ENCODE measurements at regions not wholly inside any gene's neighbourhood (a gene's known extent, or its start where the extent isn't known, plus 50 kb on each side); places are given as distances from the start of the nearest gene placed in this dataset.

- no peak overlapping the region for H3K9ac ChIP-seq (ENCODE audit: control insufficient read depth, insufficient read depth, low read length)
- H2AFZ ChIP-seq (ENCODE audit: control insufficient read depth, low read depth, low read length): no peak overlapping the region
- H3K36me3 ChIP-seq (ENCODE audit: control insufficient read depth in 2 of 2, insufficient read depth in 2 of 2, low read length in 1 of 2): no peaks in the 10 kb centered on the region
- intact Hi-C loops (cut with micrococcal nuclease; ENCODE audit: unreplicated experiment) (no loop called here), in situ Hi-C loops (cut with MboI) (no loop called here)
- POLR2A ChIA-PET: no interaction called here
- H4K20me1 ChIP-seq (ENCODE audit: control insufficient read depth, insufficient read depth): no peaks in the 10 kb centered on the region
- SMC1A ChIA-PET (ENCODE audit: uncharacterized antibody, unreplicated experiment): no interaction called here
- no peaks in the 10 kb centered on the region for H3K4me1 ChIP-seq (ENCODE audit: control insufficient read depth, insufficient read depth, low read length)
- H3K9me3 ChIP-seq (replicated peaks; ENCODE audit: control insufficient read depth, insufficient read depth, low read length): no peaks in the 10 kb centered on the region
- DNase-seq (ENCODE audit: low read depth, low spot score) (no peak), ATAC-seq (no peak), FAIRE-seq (no peak)
- H3K79me2 ChIP-seq (ENCODE audit: control insufficient read depth, insufficient read depth, low read length): no peaks in the 10 kb centered on the region
- WGBS (ENCODE audit: insufficient coverage, insufficient replicate concordance, low lambda C conversion rate, missing lambda C conversion rate): 3% methylated on average over 1 of the region's 1 CpG
- H3K27ac ChIP-seq (ENCODE audit: control insufficient read depth, insufficient read depth): no peak overlapping the region
- RAD21 ChIA-PET (ENCODE audit: unreplicated experiment): no interaction called here
- CTCF ChIA-PET: interaction anchor here (1.1 kb wide), 1 partner anchor 87 kb away, joined by 3 read pairs; no protein-coding TSS in a partner anchor
- peaks cover 0 to 1% of the 10 kb centered on the region in 2 experiments; a peak in 2 of 4 replicates for H3K27me3 ChIP-seq (replicated peaks in 1 of 2; ENCODE audit: control insufficient read depth in 2 of 2, insufficient read depth in 2 of 2, low read length in 1 of 2)
- H3K4me3 ChIP-seq: no peak overlapping the region
- H3K4me2 ChIP-seq (ENCODE audit: control insufficient read depth, insufficient read depth): no peak overlapping the region
- TF ChIP-seq EGR1 (IDR thresholded peaks at IDR 0.05; ENCODE audit: borderline replicate concordance in 1 of 2, low read depth in 2 of 2, low read length in 2 of 2) (no peak), BCL11A (IDR thresholded peaks at IDR 0.05; ENCODE audit: low read depth, low read length) (no peak), WRNIP1 (IDR thresholded peaks at IDR 0.05; ENCODE audit: borderline replicate concordance, low read depth, low read length) (no peak), NFIC (IDR thresholded peaks at IDR 0.05; ENCODE audit: low read depth, low read length) (no peak), TCF7 (IDR thresholded peaks at IDR 0.05; ENCODE audit: borderline replicate concordance) (no peak), RAD51 (IDR thresholded peaks at IDR 0.05) (no peak), HDAC2 (IDR thresholded peaks at IDR 0.05) (no peak), CBFB (IDR thresholded peaks at IDR 0.05; ENCODE audit: low read depth) (no peak), TBL1XR1 (IDR thresholded peaks at IDR 0.05; ENCODE audit: low read depth, low read length) (no peak), POLR2AphosphoS5 (IDR thresholded peaks at IDR 0.05; ENCODE audit: low read length) (no peak), FOXM1 (IDR thresholded peaks at IDR 0.05; ENCODE audit: low read depth, low read length) (no peak), NFYA (IDR thresholded peaks at IDR 0.05; ENCODE audit: borderline replicate concordance, low read depth, low read length) (no peak), SMARCA5 (IDR thresholded peaks at IDR 0.05) (no peak), EP300 (IDR thresholded peaks at IDR 0.05; ENCODE audit: borderline replicate concordance in 1 of 2, control insufficient read depth in 1 of 2, low read depth in 2 of 2, low read length in 2 of 2) (no peak), NBN (IDR thresholded peaks at IDR 0.05) (no peak), MEF2A (IDR thresholded peaks at IDR 0.05; ENCODE audit: insufficient read depth, low read depth, low read length) (no peak), E2F4 (IDR thresholded peaks at IDR 0.05; ENCODE audit: low read depth, low read length) (no peak), CHD2 (IDR thresholded peaks at IDR 0.05; ENCODE audit: borderline replicate concordance, low read depth, low read length) (no peak), SRF (IDR thresholded peaks at IDR 0.05; ENCODE audit: low read depth in 2 of 2, low read length in 2 of 2) (no peak)
- TF ChIP-seq, protein P1, sequence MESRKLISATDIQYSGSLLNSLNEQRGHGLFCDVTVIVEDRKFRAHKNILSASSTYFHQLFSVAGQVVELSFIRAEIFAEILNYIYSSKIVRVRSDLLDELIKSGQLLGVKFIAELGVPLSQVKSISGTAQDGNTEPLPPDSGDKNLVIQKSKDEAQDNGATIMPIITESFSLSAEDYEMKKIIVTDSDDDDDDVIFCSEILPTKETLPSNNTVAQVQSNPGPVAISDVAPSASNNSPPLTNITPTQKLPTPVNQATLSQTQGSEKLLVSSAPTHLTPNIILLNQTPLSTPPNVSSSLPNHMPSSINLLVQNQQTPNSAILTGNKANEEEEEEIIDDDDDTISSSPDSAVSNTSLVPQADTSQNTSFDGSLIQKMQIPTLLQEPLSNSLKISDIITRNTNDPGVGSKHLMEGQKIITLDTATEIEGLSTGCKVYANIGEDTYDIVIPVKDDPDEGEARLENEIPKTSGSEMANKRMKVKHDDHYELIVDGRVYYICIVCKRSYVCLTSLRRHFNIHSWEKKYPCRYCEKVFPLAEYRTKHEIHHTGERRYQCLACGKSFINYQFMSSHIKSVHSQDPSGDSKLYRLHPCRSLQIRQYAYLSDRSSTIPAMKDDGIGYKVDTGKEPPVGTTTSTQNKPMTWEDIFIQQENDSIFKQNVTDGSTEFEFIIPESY (IDR thresholded peaks at IDR 0.05): no peak
- BruUV-seq (replicated peaks): no TSS peak
Measured at GRCh38 chr20:3339076-3339475, 68.4 kb downstream of the DNAAF9 start.
